ENCODE measurements at regions not wholly inside any gene's neighbourhood (a gene's known extent, or its start where the extent isn't known, plus 50 kb on each side); places are given as distances from the start of the nearest gene placed in this dataset.

- Histone ChIP-seq H3K23me2 (ENCODE audit: insufficient read length, low read depth, low read length, poor library complexity, severe bottlenecking) (no peaks in the 10 kb centered on the region), H3K79me1 (ENCODE audit: insufficient read depth, low read depth, low read length, poor library complexity, severe bottlenecking) (no peaks in the 10 kb centered on the region), H3K4me1 (ENCODE audit: insufficient read depth, low read length) (no peaks in the 10 kb centered on the region), H3K18ac (ENCODE audit: insufficient read length, low read depth, low read length) (no peak overlapping the region), H4K5ac (ENCODE audit: insufficient read length, low read depth, low read length) (no peak overlapping the region), H4K8ac (replicated peaks; ENCODE audit: insufficient read length, low read depth, low read length) (no peak overlapping the region), H2BK15ac (ENCODE audit: low read depth, low read length) (no peak overlapping the region), H2AK5ac (ENCODE audit: insufficient read length, low read length) (no peak overlapping the region), H3K23ac (ENCODE audit: insufficient read length, low read depth, low read length) (no peak overlapping the region), H3K9me3 (ENCODE audit: control insufficient read depth, low read depth, low read length) (no peaks in the 10 kb centered on the region), H2AFZ (ENCODE audit: low read length) (no peak overlapping the region), H3K27ac (ENCODE audit: insufficient read length, low read depth, low read length) (no peak overlapping the region), H3T11ph (ENCODE audit: low read length) (no peak overlapping the region), H3K56ac (ENCODE audit: insufficient read length, low read depth, low read length) (no peak overlapping the region), H3K27me3 (ENCODE audit: insufficient read depth, low read length) (no peaks in the 10 kb centered on the region), H2BK12ac (ENCODE audit: insufficient read length, low read depth, low read length) (no peak overlapping the region), H2BK20ac (ENCODE audit: low read depth, low read length, poor library complexity, severe bottlenecking) (no peak overlapping the region), H4K91ac (ENCODE audit: insufficient read length, low read depth, low read length) (no peak overlapping the region), H3K4ac (ENCODE audit: low read depth, low read length) (no peak overlapping the region), H3K9ac (ENCODE audit: extremely low read depth, insufficient read length, low read length) (no peak overlapping the region), H2BK5ac (ENCODE audit: insufficient read length, low read length) (no peak overlapping the region), H3K14ac (ENCODE audit: insufficient read depth, low read length) (no peak overlapping the region), H3K79me2 (ENCODE audit: insufficient read depth, low read length) (no peaks in the 10 kb centered on the region), H3K4me2 (ENCODE audit: insufficient read depth, insufficient read length, low read length) (no peak overlapping the region), H2BK120ac (ENCODE audit: low read depth, low read length, poor library complexity, severe bottlenecking) (no peak overlapping the region), H4K20me1 (ENCODE audit: control insufficient read depth, insufficient read depth, insufficient read length) (no peaks in the 10 kb centered on the region)
- Mint-ChIP-seq H3K9me3 (no peaks in the 10 kb centered on the region), H3K4me3 (no peak overlapping the region), H3K27me3 (ENCODE audit: low read depth) (peaks cover 2% of the 10 kb centered on the region; the same call in 1 of the 2 replicates), H3K4me1 (no peaks in the 10 kb centered on the region), H3K36me3 (ENCODE audit: insufficient read depth in 1 of 3, low read depth in 3 of 3) (no peaks in the 10 kb centered on the region; a peak in 1 of 7 replicates), H3K27ac (no peak overlapping the region)
- DNase-seq = no peak
- WGBS (ENCODE audit: extremely low coverage, insufficient read length, low lambda C conversion rate) = 100% methylated on average over 2 of the region's 3 CpGs
- TF ChIP-seq CTCF (conservative IDR thresholded peaks at IDR 0.05) = no peak
These were observed 312.6 kb downstream of the SFMBT2 start for GRCh38 chr10:7098160-7098762.

Measured in H9 (cell line).